ENCODE measurements at regions not wholly inside any gene's neighbourhood (a gene's known extent, or its start where the extent isn't known, plus 50 kb on each side); places are given as distances from the start of the nearest gene placed in this dataset.

GRCh38 chr21:16587681-16588375 is 858.0 kb downstream of the USP25 start:
- Mint-ChIP-seq H3K27ac (no peak overlapping the region), H3K4me1 (no peaks in the 10 kb centered on the region), H3K4me3 (no peak overlapping the region), H3K9me3 (peaks cover 0 to 3% (median 2%) of the 10 kb centered on the region in 3 donors), H3K36me3 (no peaks in the 10 kb centered on the region), H3K27me3 (no peaks in the 10 kb centered on the region)
- no peak overlapping the region for H3K27ac ChIP-seq (ENCODE audit: low read length)
- no peak overlapping the region for H3K4me3 ChIP-seq (ENCODE audit: control insufficient read depth in 1 of 2, extremely low read depth in 1 of 2, low read length in 1 of 2)
- H3K36me3 ChIP-seq (ENCODE audit: control insufficient read depth in 2 of 2, extremely low read depth in 1 of 2, insufficient read depth in 1 of 2, low read length in 1 of 2): no peaks in the 10 kb centered on the region
- DNase-seq (no peak), ATAC-seq (replicated peaks in 1 of 4) (no peak)
- no peaks in the 10 kb centered on the region for H3K4me1 ChIP-seq (ENCODE audit: control insufficient read depth in 1 of 2, extremely low read depth in 1 of 2, insufficient read depth in 2 of 2, low read length in 2 of 2)
- ChIA-PET POLR2A (no interaction called here), CTCF (no interaction called here)
- H3K9me3 ChIP-seq: no peaks in the 10 kb centered on the region
- 93% methylated on average over 2 of the region's 7 CpGs for WGBS (ENCODE audit: insufficient coverage)
- no peaks in the 10 kb centered on the region for H3K27me3 ChIP-seq (replicated peaks in 1 of 2; ENCODE audit: control insufficient read depth in 2 of 2, extremely low read depth in 1 of 2, insufficient read depth in 2 of 2, low read length in 1 of 2)

GRCh38 chr21:16588433-16588860 is 858.7 kb downstream of the USP25 start:
- no peak for DNase-seq
- 83% methylated on average over 16 of the region's 18 CpGs for WGBS (ENCODE audit: insufficient coverage)
- ATAC-seq (replicated peaks in 1 of 4): no peak
- no peaks in the 10 kb centered on the region for H3K27me3 Mint-ChIP-seq
- ChIA-PET CTCF (no interaction called here), POLR2A (no interaction called here)
- no peaks in the 10 kb centered on the region for H3K27me3 ChIP-seq (replicated peaks in 1 of 2; ENCODE audit: control insufficient read depth in 2 of 2, extremely low read depth in 1 of 2, insufficient read depth in 2 of 2, low read length in 1 of 2)
- H3K4me1 ChIP-seq (ENCODE audit: control insufficient read depth in 1 of 2, extremely low read depth in 1 of 2, insufficient read depth in 2 of 2, low read length in 2 of 2): no peaks in the 10 kb centered on the region
- H3K9me3 Mint-ChIP-seq: peaks cover under 1 to 4% (median 3%) of the 10 kb centered on the region in 3 donors
- no peaks in the 10 kb centered on the region for H3K36me3 Mint-ChIP-seq
- H3K4me3 ChIP-seq (ENCODE audit: control insufficient read depth in 1 of 2, extremely low read depth in 1 of 2, low read length in 1 of 2): no peak overlapping the region
- H3K4me1 Mint-ChIP-seq: no peaks in the 10 kb centered on the region
- no peaks in the 10 kb centered on the region for H3K9me3 ChIP-seq
- H3K4me3 Mint-ChIP-seq: no peak overlapping the region
- no peaks in the 10 kb centered on the region for H3K36me3 ChIP-seq (ENCODE audit: control insufficient read depth in 2 of 2, extremely low read depth in 1 of 2, insufficient read depth in 1 of 2, low read length in 1 of 2)
- no peak overlapping the region for H3K27ac ChIP-seq (ENCODE audit: low read length)
- no peak overlapping the region for H3K27ac Mint-ChIP-seq

- Histone ChIP-seq H3K4me1 (ENCODE audit: control insufficient read depth in 1 of 2, extremely low read depth in 1 of 2, insufficient read depth in 2 of 2, low read length in 2 of 2) (no peaks in the 10 kb centered on the region), H3K36me3 (ENCODE audit: control insufficient read depth in 2 of 2, extremely low read depth in 1 of 2, insufficient read depth in 1 of 2, low read length in 1 of 2) (no peaks in the 10 kb centered on the region), H3K9me3 (no peaks in the 10 kb centered on the region), H3K4me3 (ENCODE audit: control insufficient read depth in 1 of 2, extremely low read depth in 1 of 2, low read length in 1 of 2) (no peak overlapping the region), H3K27me3 (replicated peaks in 1 of 2; ENCODE audit: control insufficient read depth in 2 of 2, extremely low read depth in 1 of 2, insufficient read depth in 2 of 2, low read length in 1 of 2) (no peaks in the 10 kb centered on the region), H3K27ac (ENCODE audit: low read length) (no peak overlapping the region)
- no peak overlapping the region for H3K27ac Mint-ChIP-seq
- ATAC-seq (replicated peaks in 1 of 4) (no peak), DNase-seq (no peak)
- H3K4me1 Mint-ChIP-seq: no peaks in the 10 kb centered on the region
- peaks cover 3 to 6% (median 3%) of the 10 kb centered on the region in 3 donors for H3K9me3 Mint-ChIP-seq
- H3K36me3 Mint-ChIP-seq: no peaks in the 10 kb centered on the region
- no peaks in the 10 kb centered on the region for H3K27me3 Mint-ChIP-seq
- CTCF ChIA-PET: no interaction called here
- POLR2A ChIA-PET: no interaction called here
- H3K4me3 Mint-ChIP-seq: no peak overlapping the region
- WGBS (ENCODE audit: insufficient coverage): 89% methylated on average over 3 of the region's 7 CpGs
Measured at GRCh38 chr21:16589006-16589898, 859.5 kb downstream of the USP25 start.

- ATAC-seq (replicated peaks in 1 of 4) (no peak), DNase-seq (no peak)
- Histone ChIP-seq H3K9me3 (no peaks in the 10 kb centered on the region), H3K27me3 (replicated peaks in 1 of 2; ENCODE audit: control insufficient read depth in 2 of 2, extremely low read depth in 1 of 2, insufficient read depth in 2 of 2, low read length in 1 of 2) (no peaks in the 10 kb centered on the region), H3K4me1 (ENCODE audit: control insufficient read depth in 1 of 2, extremely low read depth in 1 of 2, insufficient read depth in 2 of 2, low read length in 2 of 2) (no peaks in the 10 kb centered on the region), H3K4me3 (ENCODE audit: control insufficient read depth in 1 of 2, extremely low read depth in 1 of 2, low read length in 1 of 2) (no peak overlapping the region), H3K36me3 (ENCODE audit: control insufficient read depth in 2 of 2, extremely low read depth in 1 of 2, insufficient read depth in 1 of 2, low read length in 1 of 2) (no peaks in the 10 kb centered on the region), H3K27ac (ENCODE audit: low read length) (no peak overlapping the region)
- Mint-ChIP-seq H3K27me3 (no peaks in the 10 kb centered on the region), H3K9me3 (peaks cover 3 to 6% (median 3%) of the 10 kb centered on the region in 3 donors), H3K4me1 (no peaks in the 10 kb centered on the region), H3K36me3 (no peaks in the 10 kb centered on the region), H3K4me3 (no peak overlapping the region), H3K27ac (no peak overlapping the region)
- CTCF ChIA-PET: no interaction called here
- WGBS (ENCODE audit: insufficient coverage): no CpG with 5 or more reads among the region's 5 CpGs
- POLR2A ChIA-PET: no interaction called here
Measured at GRCh38 chr21:16590186-16590585, 860.4 kb downstream of the USP25 start.

- no peaks in the 10 kb centered on the region for H3K4me1 ChIP-seq (ENCODE audit: control insufficient read depth in 1 of 2, extremely low read depth in 1 of 2, insufficient read depth in 2 of 2, low read length in 2 of 2)
- H3K4me3 ChIP-seq (ENCODE audit: control insufficient read depth in 1 of 2, extremely low read depth in 1 of 2, low read length in 1 of 2): no peak overlapping the region
- no CpG with 5 or more reads among the region's 5 CpGs for WGBS (ENCODE audit: insufficient coverage)
- H3K27me3 Mint-ChIP-seq: no peaks in the 10 kb centered on the region
- ATAC-seq (replicated peaks in 1 of 4): no peak
- H3K27ac Mint-ChIP-seq: no peak overlapping the region
- H3K4me1 Mint-ChIP-seq: no peaks in the 10 kb centered on the region
- H3K27ac ChIP-seq (ENCODE audit: low read length): no peak overlapping the region
- H3K4me3 Mint-ChIP-seq: no peak overlapping the region
- no peaks in the 10 kb centered on the region for H3K27me3 ChIP-seq (replicated peaks in 1 of 2; ENCODE audit: control insufficient read depth in 2 of 2, extremely low read depth in 1 of 2, insufficient read depth in 2 of 2, low read length in 1 of 2)
- CTCF ChIA-PET: no interaction called here
- no peak for DNase-seq
- H3K36me3 Mint-ChIP-seq: no peaks in the 10 kb centered on the region
- H3K36me3 ChIP-seq (ENCODE audit: control insufficient read depth in 2 of 2, extremely low read depth in 1 of 2, insufficient read depth in 1 of 2, low read length in 1 of 2): no peaks in the 10 kb centered on the region
- no peaks in the 10 kb centered on the region for H3K9me3 ChIP-seq
- POLR2A ChIA-PET: no interaction called here
- peaks cover 3 to 6% (median 3%) of the 10 kb centered on the region in 3 donors for H3K9me3 Mint-ChIP-seq
Measured at GRCh38 chr21:16590641-16591292, 861.0 kb downstream of the USP25 start.

GRCh38 chr21:16592381-16592780 is 862.6 kb downstream of the USP25 start:
- CTCF ChIA-PET: no interaction called here
- Histone ChIP-seq H3K27me3 (replicated peaks in 1 of 2; ENCODE audit: control insufficient read depth in 2 of 2, extremely low read depth in 1 of 2, insufficient read depth in 2 of 2, low read length in 1 of 2) (no peaks in the 10 kb centered on the region), H3K36me3 (ENCODE audit: control insufficient read depth in 2 of 2, extremely low read depth in 1 of 2, insufficient read depth in 1 of 2, low read length in 1 of 2) (no peaks in the 10 kb centered on the region), H3K4me1 (ENCODE audit: control insufficient read depth in 1 of 2, extremely low read depth in 1 of 2, insufficient read depth in 2 of 2, low read length in 2 of 2) (no peaks in the 10 kb centered on the region), H3K9me3 (no peaks in the 10 kb centered on the region), H3K27ac (ENCODE audit: low read length) (no peak overlapping the region), H3K4me3 (ENCODE audit: control insufficient read depth in 1 of 2, extremely low read depth in 1 of 2, low read length in 1 of 2) (no peak overlapping the region)
- 67% methylated on average over 3 of the region's 5 CpGs for WGBS (ENCODE audit: insufficient coverage)
- no peak for ATAC-seq (replicated peaks in 1 of 4)
- H3K4me3 Mint-ChIP-seq: no peak overlapping the region
- no peak overlapping the region for H3K27ac Mint-ChIP-seq
- POLR2A ChIA-PET: no interaction called here
- DNase-seq: no peak
- no peaks in the 10 kb centered on the region for H3K27me3 Mint-ChIP-seq
- H3K4me1 Mint-ChIP-seq: no peaks in the 10 kb centered on the region
- peaks cover 3 to 9% (median 7%) of the 10 kb centered on the region in 3 donors for H3K9me3 Mint-ChIP-seq
- no peaks in the 10 kb centered on the region for H3K36me3 Mint-ChIP-seq

Measured in T-cell (primary cell).